ENCODE measurements at regions not wholly inside any gene's neighbourhood (a gene's known extent, or its start where the extent isn't known, plus 50 kb on each side); places are given as distances from the start of the nearest gene placed in this dataset.
"Not testable (repeated sequence)": the region's sequence is repeated elsewhere in the genome, so short reads cannot be mapped to it uniquely, and the experiment has no call there.

- DNase-seq = not testable (repeated sequence)
Measured at GRCh38 chr7:55743454-55743717, 119.2 kb downstream of the SEPTIN14 start.

- not testable (repeated sequence) for DNase-seq
Measured at GRCh38 chr7:55742651-55743453, 119.7 kb downstream of the SEPTIN14 start.

GRCh38 chr7:55741721-55742631 lies 120.6 kb downstream of the SEPTIN14 start:
- DNase-seq = not testable (repeated sequence)

- DNase-seq = not testable (repeated sequence)
Measured at GRCh38 chr7:55740633-55741250, 121.8 kb downstream of the SEPTIN14 start.

GRCh38 chr7:55740053-55740452 lies 122.5 kb downstream of the SEPTIN14 start:
- not testable (repeated sequence) for DNase-seq

GRCh38 chr7:55736641-55737221 lies 125.8 kb downstream of the SEPTIN14 start:
- DNase-seq = not testable (repeated sequence)

- no peak for DNase-seq
Measured at GRCh38 chr7:55733241-55734140, 129.1 kb downstream of the SEPTIN14 start.

- no peak for DNase-seq
Measured at GRCh38 chr7:55731931-55732330, 130.6 kb downstream of the SEPTIN14 start.

GRCh38 chr7:55730197-55730596 lies 132.4 kb downstream of the SEPTIN14 start:
- no peak for DNase-seq

GRCh38 chr7:55723621-55723941 lies 139.0 kb downstream of the SEPTIN14 start:
- no peak for DNase-seq

GRCh38 chr7:55722874-55723620 lies 139.5 kb downstream of the SEPTIN14 start:
- DNase-seq = not testable (repeated sequence)

GRCh38 chr7:55721004-55721403 lies 141.5 kb downstream of the SEPTIN14 start:
- DNase-seq = not testable (repeated sequence)

GRCh38 chr7:55715247-55715867 lies 143.1 kb upstream of the VOPP1 start:
- DNase-seq = not testable (repeated sequence)

- DNase-seq = not testable (repeated sequence)
Measured at GRCh38 chr7:55714370-55714769, 142.1 kb upstream of the VOPP1 start.

GRCh38 chr7:55710312-55710711 lies 138.0 kb upstream of the VOPP1 start:
- not testable (repeated sequence) for DNase-seq

GRCh38 chr7:55708028-55708427 lies 135.7 kb upstream of the VOPP1 start:
- not testable (repeated sequence) for DNase-seq

GRCh38 chr7:55707410-55707809 lies 135.1 kb upstream of the VOPP1 start:
- not testable (repeated sequence) for DNase-seq

GRCh38 chr7:55706451-55707195 lies 134.3 kb upstream of the VOPP1 start:
- DNase-seq = not testable (repeated sequence)

- not testable (repeated sequence) for DNase-seq
Measured at GRCh38 chr7:55705728-55706450, 133.6 kb upstream of the VOPP1 start.
